ENCODE measurements at regions not wholly inside any gene's neighbourhood (a gene's known extent, or its start where the extent isn't known, plus 50 kb on each side); places are given as distances from the start of the nearest gene placed in this dataset.

DNA sequence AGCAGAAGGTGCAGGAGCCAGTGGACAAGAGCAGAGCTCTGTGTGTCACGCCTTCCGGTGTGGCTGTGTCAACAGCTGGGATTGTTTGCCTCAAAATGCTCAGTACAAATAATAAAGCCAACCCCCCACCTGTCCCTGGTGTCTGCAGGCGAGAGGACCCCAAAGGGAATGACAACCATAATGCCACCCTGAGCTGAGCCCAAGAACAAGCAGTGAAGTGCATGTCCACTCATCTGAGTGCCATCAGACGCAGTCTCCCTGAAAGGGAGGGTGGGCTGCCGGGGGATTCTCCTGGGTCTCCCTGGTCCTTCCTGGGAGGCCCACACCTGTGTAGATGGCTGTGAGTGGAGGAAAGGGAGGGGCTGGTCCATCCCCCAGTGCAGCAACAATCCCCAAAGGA is 328.8 kb upstream of the IRX1 start:
- no peak for DNase-seq

DNA sequence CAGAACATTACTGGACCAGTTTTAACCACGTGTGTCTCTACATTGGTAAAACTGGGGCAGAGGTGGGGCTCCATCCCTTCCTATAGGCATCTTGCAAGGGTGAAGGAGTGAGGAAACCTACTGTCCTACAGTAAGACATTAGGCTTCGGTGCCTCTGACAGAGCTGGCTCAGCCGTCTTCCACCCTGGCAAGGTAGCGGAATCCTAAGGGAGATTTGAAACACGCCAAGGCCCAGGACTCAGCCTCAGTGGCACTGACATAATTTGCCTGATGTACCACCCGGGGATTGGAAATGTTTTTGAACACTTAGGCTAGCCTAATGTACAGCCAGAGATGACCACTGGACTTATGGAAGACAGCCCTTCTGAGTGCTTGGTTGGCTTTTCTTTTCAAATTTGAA is 329.7 kb upstream of the IRX1 start:
- DNase-seq, result no peak

DNA sequence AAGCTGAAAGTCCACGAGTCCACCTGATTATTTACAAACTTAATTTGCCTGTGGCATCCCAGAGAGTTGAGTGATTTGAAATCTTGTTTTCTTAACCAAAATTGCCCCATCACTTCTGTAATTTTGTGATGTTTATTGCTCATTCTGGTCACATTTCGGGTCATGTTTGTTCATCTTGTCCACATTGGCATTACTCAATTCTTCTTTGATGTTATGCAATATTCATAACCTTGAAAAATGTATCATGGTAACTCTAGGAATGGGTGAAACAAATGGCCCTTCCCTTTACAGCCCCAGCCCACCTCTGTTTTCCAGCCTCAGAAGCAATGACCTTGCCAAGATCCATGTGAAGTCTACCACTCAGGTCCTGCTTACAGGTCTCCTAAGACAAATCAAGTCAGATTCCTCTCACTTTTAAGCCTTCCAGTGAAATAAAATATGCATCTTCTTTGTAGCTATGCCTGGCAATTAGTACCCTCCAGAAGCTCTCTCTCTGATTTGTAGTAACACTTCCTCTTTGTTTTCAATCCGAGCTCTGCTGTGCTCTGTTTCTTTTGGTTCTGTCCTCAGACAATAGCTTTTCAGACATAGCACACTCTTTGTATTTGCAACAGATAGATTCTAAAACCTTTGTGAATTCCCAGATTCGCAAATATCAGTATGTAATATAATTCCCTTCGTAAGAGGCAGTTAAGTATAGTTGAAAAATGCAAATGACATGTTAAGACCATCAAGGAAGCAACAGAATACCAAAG is 330.3 kb upstream of the IRX1 start:
- DNase-seq, result no peak

DNA sequence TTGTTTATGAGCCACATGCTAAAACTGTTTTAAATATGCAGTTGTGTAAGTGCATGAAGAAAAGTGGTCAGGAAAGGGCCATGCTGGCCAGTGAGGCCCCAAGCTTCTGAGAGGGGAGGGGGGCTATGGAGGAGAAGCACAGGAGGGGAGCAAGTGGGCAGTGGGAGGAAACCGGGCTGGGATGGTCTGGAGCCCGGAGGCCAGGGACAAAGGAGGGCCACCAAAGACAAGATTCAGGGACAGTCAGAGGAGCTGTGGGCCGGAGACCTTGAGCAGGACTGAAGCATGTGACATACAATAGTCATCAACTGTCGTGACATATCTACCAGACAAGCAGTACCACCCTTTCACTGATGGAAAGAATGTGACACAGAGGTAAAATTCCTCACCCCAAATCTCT is 333.2 kb upstream of the IRX1 start:
- no peak for DNase-seq

DNA sequence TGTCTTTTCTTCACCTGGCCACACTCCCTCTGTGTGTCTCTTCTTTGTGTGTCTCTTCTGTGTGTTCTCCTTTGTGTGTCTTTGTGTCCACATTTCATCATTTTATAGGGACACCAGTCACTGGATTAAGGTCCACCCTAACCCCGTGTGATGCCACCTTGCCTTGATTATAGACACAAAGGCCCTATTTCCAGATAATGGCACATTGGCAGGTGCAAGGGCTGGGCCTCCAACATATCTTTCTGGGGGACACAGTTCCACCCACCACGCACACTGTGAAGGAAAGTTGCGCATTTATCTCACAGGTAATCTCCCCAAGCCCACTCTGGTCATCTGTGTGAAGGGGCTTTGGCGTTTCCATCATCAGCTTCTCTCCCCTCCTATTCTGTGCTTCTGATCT is 334.6 kb upstream of the IRX1 start:
- no peak for DNase-seq

DNA sequence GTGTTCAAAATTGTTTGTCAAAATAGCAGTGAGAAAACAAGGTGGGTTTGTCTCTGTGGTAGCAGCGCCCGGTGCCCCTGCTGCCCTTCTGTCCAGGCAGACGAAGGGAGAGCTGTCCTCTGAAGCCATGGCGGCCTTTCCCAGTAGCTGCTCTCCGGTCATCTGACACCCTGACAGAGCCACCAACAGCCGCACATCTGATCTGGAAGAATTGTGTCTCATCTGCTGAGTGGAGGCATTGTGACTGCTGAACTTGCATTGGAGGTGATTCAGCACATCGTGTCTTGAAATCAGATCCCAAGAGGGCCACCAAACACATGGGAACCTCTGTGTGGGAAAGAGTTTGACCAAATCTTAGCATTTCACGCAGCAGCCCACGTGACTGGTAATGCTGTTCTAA is 337.6 kb upstream of the IRX1 start:
- DNase-seq, result no peak

DNA sequence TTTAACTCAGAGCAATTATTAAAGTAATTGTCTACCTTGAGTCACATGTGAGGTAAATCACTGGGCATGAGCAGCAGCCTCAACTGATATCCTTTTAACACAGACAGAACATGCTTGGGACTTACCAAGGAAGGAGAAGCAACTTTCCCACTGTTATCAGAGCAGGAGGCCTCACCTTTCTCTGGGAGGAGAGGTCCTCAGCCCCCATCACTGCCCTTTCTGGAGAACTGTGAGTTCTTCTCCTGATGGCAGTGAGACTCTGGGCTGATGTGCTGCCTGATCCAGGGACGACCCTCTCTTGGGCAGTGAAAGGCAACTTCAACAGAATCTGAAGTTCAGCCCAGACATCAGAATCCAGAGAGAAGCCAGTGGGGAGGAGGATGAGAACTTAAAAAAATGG is 343.4 kb upstream of the IRX1 start:
- DNase-seq, result no peak

DNA sequence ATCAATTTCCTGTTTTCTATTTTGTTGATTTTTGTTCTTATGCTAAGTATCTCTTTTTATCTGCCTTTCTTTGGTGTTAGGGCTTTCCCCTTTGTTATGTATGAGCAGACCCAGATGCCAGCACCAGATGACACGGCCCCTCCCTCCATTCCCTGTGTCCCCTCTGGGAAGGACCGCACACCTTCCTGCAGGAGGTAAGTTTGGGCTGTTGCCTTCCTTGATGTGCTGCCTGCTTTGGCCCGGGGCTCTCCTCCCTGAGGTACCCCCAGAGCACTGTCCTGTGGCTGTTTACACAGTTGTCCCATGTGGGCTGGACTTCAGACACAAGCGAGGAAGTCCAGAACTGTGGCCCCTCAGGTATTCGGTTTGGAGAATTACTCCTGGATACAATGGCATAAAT is 343.8 kb upstream of the IRX1 start:
- no peak for DNase-seq

DNA sequence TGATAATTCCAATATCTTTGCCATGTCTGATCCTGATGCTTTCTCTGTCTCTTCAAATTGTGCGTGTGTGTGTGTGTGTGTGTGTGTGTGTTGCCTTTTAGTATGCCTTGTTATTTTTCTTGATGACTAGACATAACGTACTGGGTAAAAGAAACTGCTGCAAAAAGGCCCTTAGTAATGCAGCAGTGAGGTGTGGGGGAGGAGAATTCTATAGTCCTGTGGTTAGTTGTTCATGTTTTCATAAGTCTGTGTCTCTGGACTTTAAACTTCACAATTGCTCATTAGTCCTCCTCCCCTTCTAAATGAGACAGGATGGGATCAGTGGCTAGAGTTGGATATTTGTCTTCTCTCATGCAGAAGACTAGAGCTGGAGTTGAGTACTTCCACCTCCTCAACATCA is 346.2 kb upstream of the IRX1 start:
- no peak for DNase-seq

DNA sequence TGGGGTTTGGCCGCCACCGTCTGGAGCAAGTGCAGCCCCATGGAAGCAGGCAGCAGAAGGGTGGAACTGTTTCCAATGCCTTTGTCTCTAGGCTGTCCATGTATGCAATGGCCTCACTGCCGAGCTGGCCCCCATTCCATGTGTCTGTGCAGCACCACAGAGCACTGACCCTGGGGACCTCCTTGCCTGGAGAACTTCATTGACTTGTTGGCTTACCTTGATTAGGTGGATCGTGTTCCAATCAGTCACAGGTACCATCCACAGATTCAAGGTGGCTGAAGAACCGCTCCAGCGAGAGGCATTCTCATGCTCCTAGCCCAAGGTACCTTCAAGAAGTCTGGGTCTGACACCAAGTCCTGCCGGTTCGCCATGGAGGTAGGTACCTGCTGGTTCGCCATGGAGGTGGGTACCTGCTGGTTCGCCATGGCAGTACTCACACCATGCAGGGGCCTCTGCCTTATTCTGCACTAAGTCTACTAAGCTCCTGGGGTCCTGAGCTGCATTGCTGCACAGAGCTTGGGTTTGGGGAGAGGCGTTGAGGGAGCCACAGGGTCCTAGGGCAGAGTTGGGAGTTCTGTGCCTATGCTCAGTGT is 358.3 kb upstream of the IRX1 start:
- DNase-seq, result no peak

DNA sequence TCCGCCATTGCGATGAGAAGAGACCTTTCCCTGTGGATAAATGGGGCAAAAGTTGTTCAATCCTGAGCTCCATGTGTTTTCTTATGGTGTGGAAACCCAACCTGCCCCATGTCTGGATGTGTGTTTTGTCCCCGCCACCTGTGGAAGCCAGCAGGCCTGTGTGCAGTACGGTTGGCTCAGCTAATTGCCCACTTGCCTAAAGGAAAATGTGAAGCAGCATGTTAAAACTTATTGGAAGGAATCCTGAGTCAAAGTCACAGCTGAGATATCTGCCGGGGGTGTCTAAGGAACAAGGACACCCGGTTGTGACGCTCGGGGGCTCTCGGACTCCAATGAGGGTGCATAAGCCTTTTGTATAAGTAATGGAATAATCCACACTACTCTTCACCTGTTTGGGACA is 361.1 kb upstream of the IRX1 start:
- DNase-seq, result no peak

DNA sequence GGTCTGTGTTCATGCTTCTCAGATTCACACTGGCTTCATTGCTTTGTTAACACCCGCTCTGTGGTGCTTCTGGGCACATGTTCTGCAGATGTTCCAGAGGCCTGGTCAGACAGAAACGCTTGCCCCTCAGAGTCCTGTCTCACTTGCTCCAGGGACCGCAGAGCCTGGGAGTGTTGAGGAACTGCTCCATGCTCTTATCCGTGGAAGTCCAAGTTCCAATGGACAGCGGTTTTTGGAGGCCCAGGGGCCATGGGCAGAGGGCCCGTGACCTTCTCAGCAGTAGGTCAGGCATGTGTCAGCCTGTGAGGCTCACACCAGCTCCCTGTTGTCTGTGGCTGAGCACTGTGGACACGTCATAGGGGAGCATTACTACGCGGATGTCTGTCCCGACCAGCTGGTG is 364.7 kb upstream of the IRX1 start:
- no peak for DNase-seq

DNA sequence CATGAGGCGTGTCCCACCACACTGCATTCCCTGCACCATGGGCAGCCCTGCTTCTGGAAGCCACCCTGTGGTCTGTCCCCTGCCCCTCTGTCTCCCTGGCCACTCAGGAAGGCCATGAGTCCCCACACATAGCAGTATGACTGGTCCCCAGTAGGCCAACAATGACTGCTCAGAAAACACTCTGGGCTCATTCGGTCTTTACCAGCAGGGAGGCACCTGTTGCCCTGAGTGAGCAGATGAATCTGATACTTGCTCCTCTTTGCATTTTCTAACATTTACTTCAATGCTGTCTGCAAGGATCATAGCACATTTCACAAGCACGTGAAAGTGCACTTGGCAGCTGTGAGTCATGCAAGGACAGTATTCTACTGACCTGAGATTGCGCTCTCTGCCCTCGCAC is 365.4 kb upstream of the IRX1 start:
- no peak for DNase-seq

DNA sequence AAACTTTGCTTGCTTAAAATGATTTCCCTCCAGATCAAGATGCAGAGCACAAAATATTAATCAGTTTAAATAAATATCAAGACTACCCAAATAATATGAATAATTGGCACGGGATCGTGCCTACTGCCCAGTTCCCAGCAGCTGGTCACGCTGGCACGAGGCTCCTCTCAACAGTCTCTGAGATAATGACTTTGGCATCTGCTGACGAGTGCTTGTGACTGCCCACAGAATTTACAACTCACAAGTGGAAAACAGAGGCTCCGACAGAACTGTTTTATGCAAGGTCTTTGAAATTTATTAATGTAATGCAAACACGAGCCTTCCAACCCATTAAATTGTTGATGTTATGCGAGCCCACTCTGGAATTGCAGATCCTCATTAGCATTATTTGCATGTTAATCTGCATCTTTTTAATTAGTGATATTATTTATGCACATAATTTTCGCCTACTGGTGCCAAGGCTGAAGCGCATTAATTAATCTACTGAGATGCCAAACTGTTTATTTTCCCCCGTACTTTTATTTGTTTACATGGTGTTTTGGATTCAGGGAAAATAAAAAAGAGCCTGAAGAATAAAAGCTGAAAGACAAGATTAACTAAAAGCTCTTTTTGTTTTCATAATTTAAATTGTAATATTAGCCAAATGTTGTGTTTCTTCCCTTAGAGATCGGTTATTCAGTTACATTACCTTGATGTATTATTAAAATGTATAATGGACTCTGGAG is 369.3 kb upstream of the IRX1 start:
- no peak for DNase-seq

DNA sequence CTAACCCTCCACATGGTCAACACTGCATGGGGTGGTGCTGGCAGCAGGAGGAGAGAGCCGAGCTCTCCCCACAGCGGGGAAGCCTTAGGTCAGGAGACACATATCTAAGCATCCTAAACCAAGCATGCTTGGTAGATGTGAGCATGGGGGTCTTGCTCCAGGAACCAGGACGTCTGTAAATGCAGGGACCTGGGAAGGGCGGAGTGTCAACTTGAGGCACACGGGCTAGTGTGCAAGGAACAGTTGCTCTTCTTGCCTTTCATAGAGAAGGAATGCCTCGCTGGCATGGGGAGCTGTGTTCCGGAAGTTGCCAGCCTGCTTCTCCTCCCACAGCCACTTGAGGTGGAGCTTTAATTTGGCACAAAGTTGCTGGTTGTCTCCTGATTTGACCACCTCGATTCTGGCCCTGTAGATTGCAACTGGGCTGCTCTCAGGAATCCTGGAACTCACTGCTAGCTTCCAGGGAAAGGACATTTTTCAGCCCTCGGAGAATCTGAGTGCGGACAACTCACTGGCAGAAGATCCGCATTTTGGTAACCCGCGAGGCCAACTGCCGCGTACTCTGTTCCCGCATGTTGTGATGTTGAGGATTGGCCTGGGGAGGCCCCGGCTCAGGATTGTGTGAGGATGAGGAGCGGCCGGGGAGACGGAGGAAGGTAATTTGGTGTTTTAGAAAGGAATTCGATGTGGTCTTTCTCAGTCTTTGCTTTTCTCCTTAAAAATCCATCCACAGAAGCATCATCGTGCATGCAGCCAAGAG is 370.3 kb upstream of the IRX1 start:
- no peak for DNase-seq

DNA sequence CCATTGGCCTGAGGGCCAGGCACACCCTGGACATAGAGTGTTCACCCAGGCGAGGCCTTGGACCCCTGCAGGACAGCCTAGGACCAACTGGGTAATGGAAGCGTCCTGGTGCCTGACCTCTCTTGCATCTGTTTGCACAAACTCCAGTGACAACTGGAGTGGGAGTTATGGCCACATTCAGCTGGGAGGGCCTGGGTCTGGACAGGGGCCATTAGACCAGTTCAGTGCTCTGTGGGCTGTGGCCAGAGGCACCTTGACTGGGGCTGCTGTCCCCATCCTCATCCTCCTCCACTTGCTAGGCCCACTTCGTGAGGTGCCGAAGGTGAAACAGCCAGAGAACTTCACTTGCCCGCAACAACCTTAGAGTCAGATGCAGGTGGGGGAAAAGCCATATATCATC is 372.7 kb upstream of the IRX1 start:
- DNase-seq, result no peak

DNA sequence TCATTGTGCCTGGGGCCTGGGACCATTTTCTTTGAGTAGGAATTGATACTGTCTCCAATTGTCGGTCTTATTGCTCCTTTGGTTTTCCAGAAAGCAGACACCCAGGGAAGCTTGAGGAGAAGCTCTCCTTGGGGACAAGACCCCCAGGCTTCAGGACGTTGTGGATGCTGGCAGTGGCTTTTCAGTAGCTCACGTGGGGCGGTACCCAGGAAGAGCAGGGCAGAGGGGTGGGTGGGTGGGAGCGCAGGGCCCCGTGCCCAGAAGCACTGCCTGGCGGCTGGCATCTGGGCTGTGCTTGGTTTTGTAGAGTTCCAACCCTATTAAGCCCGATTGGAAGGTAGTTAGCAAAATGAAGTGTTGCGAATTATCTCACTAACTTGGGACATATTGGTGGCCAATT is 374.2 kb upstream of the IRX1 start:
- no peak for DNase-seq

DNA sequence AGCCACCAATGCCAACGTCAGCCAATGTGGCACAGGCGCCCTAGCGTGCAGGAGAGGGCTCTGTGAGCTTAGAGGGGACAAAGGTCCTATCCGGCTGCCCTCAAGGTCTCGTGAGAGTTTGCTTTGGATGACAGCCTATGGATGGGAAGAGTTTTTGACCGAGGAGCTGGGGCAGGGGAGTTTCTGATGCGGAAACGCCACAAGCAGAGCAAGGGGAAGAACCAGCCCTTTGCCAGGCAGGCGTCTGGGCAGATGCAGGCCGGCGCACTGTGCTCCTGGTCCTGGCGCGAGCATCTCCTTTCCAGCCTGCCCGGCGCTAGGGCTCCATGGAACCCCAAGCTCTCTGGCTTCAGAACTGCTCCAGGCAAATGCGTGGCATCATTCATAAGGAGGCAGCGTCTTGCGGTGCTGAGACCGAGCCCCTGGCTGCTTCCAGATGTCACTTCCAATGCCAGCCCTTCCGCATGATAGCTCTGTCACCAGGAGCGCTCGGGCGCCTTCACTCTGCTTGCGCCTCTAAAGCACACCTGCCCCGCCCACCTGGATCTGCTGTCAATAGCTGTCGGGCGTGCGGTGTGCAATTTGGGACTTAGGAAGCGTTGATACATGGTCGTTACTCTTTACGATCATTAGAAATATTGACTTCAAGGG is 374.9 kb upstream of the IRX1 start:
- DNase-seq, result no peak

DNA sequence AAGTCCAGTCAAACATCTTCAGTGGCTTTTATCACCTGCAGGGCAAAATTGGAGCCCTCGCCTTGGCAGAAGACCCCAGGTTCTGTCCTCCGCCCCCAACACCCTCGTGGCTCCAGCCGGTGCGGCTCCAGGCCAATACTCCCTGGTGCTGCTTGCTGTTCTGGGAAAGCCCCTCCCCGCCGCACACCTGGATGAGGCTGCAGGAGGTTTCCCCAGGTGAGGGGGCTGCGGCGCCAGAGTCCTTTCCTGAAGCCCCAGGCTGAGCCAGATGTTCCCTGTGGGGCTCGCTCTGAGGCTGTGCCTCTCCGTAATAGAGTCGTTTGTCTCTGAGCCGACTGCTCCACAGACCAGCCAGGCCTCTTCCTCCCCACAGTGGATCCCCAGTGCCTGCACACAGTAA is 375.4 kb upstream of the IRX1 start:
- no peak for DNase-seq

DNA sequence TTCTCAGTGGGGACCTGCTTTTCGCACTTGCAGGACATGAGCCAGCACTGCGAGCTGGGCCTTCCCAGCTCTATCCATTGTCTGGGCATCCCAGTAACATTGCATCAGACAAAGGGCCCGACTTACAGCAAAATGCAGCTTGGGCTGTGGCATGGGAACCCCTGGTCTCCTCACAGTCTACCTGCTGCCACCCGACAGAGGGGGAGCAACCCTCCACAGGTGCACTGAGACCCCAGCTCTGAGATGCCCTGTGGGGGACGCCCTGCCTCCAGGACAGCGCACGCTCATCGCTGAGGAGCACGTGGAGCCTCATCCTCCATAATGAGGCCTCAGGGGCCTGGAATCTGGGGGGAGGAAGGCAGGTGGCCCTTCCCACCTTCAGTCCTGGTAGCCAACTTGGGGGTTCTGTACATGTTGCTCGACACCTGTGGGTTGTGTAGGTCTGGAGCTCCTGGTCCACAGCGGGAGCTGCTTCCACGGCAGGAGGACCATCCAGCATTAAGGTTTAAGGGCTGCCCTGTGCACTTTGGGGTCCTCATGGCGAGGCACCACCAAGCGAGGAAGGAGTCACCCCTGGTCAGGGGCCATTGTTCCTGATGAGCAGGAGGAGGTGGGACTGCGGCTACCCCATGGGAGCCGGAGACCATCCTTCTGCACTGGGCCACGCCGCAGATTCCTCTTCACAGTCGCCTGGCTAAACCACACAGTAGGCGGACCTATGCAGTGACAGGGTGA is 376.5 kb upstream of the IRX1 start:
- DNase-seq, result no peak

DNA sequence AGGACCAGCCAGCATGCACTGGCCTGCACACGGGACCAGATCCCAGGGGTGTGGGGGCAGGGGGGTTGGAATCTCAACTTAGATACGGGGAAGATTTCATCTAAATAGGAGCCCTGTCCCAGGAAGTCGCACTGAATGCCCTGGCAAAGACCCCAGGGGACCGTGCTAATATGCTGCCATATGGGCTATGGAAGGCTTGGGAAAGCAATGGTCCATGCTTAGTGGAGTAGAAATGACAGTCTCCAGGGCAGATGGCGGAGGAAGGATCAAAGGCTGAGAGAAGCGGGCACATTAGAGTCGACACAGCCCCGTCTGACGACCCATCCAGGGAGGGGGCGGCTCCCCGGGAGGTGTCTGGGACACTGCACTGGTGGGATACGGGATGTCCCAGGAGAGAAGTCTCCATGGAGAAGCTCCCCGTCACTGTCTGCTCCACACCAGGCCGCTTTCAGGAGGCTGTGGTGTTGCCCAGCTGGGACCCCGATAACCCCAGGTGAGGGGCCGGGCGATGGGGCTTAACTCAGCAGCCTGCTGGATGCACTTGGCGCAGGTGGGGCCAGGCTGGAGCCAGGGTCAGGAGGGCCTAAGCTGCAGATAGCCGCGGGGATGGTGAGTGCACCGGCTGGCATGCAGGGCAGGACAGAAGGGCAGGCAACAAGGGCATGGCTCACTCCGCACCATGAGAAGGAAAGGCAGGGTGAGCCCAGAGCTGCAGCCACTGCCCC is 377.7 kb upstream of the IRX1 start:
- no peak for DNase-seq

DNA sequence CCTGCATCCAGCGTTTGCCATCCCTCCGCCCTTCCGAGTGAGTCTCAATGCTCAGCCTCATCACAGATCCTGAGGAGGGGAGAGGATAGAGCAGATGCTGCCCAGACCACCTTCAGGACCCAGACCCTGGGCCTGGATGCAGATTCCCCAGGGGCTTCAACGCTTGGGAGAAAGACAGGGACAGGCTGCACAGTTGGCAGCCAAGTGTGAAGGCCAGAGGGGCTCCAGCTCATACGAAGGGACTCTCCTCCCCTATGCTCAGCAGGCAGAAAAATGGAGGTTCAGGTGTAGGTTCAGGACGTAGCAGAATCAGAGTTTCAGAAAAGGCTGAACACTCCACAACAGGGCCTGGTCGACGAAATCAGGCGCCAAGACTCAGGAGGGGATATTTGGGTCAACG is 378.5 kb upstream of the IRX1 start:
- no peak for DNase-seq

Measured in NCI-H1417 treated with DMSO at 0.1 percent for 48 hours (cell line).